ENCODE measurements at regions not wholly inside any gene's neighbourhood (a gene's known extent, or its start where the extent isn't known, plus 50 kb on each side); places are given as distances from the start of the nearest gene placed in this dataset.

DNA sequence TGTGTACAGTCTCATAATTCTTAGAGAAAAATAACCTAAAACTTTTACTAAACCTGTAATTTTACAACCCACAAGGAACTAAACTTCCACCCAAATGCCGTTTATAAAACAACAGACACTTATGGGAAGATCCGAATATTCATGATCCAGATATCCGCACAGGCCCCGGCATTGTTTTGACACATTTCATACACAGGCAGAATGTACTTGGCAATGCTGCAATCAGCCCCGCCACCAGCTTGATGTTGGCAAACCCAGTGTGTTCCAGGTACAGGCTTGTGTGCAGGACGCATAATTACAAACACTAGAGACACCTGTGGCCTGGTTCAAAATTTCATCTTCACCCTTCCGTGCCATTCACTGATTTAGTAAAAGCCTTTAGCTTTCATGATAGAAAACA, 393.0 kb upstream of the SALL3 start:
- H3K27me3 ChIP-seq (ENCODE audit: control insufficient read depth, insufficient read depth, low read length), result no peaks in the 10 kb centered on the region
- no peak overlapping the region for H3K4me3 ChIP-seq (ENCODE audit: low read depth, low read length)
- no peak for DNase-seq (ENCODE audit: low read depth)
- TF ChIP-seq, protein P1, sequence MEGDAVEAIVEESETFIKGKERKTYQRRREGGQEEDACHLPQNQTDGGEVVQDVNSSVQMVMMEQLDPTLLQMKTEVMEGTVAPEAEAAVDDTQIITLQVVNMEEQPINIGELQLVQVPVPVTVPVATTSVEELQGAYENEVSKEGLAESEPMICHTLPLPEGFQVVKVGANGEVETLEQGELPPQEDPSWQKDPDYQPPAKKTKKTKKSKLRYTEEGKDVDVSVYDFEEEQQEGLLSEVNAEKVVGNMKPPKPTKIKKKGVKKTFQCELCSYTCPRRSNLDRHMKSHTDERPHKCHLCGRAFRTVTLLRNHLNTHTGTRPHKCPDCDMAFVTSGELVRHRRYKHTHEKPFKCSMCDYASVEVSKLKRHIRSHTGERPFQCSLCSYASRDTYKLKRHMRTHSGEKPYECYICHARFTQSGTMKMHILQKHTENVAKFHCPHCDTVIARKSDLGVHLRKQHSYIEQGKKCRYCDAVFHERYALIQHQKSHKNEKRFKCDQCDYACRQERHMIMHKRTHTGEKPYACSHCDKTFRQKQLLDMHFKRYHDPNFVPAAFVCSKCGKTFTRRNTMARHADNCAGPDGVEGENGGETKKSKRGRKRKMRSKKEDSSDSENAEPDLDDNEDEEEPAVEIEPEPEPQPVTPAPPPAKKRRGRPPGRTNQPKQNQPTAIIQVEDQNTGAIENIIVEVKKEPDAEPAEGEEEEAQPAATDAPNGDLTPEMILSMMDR (IDR thresholded peaks at IDR 0.05; ENCODE audit: insufficient read depth, low read depth, low read length), result no peak
- no peaks in the 10 kb centered on the region for H3K36me3 ChIP-seq (ENCODE audit: control insufficient read depth, insufficient read depth, low read length)
- POLR2A ChIA-PET, result no interaction called here
- CTCF ChIA-PET, result no interaction called here

GRCh38 chr18:78587096-78587495, 392.5 kb upstream of the SALL3 start:
- TF ChIP-seq, protein P1 (IDR thresholded peaks at IDR 0.05; ENCODE audit: insufficient read depth, low read depth, low read length), result no peak
- no peaks in the 10 kb centered on the region for H3K36me3 ChIP-seq (ENCODE audit: control insufficient read depth, insufficient read depth, low read length)
- no peak overlapping the region for H3K4me3 ChIP-seq (ENCODE audit: low read depth, low read length)
- ChIA-PET CTCF (no interaction called here), POLR2A (no interaction called here)
- DNase-seq (ENCODE audit: low read depth), result no peak
- H3K27me3 ChIP-seq (ENCODE audit: control insufficient read depth, insufficient read depth, low read length), result no peaks in the 10 kb centered on the region

DNA sequence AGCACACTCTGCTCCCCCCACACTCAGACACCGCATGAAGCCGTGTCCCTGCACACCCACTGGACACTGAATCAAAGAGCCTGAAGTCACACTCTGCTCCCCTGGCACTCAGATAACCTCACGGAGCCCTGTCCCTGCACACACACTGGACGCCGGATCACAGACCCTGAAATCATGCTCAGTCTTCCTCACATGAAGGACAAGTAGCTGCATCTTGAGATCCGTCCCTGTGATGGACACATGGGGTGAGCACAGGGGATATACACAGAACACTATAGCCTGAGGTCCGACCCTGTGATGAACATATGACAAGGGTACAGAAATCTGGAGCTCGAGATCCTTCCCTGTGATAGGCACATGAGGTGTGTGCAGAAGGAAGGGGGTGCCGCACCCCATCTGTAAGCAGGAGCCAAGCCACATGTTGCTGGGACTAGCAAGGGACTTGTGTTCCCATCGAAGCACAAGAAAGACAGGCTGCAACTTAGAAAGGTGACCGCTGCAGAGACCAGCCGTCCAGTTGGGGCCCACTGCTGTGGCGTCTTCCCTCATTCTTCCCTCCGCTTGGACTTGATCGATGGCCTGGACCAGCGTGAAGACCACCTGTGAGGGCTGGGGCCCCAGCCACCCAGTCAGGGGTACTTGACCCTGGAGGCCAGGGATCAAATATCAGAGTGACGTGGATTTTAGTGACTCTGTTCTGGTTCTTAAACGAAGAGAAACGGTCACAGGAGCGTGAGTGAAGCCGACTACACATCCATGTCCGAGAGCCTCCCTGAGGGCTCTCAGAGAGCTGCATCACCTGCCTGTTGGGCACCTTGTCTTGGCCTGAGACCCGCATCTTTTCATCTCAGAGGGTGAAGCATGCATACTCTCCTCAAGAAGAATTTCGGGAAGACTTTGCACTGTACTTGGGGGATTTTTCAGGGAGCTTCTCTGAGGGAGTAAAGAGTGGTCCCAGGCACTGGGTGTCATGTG, 391.7 kb upstream of the SALL3 start:
- POLR2A ChIA-PET, result no interaction called here
- CTCF ChIA-PET, result no interaction called here
- TF ChIP-seq, protein P1 (IDR thresholded peaks at IDR 0.05; ENCODE audit: insufficient read depth, low read depth, low read length), result no peak
- Histone ChIP-seq H3K36me3 (ENCODE audit: control insufficient read depth, insufficient read depth, low read length) (no peaks in the 10 kb centered on the region), H3K27me3 (ENCODE audit: control insufficient read depth, insufficient read depth, low read length) (no peaks in the 10 kb centered on the region), H3K4me3 (ENCODE audit: low read depth, low read length) (no peak overlapping the region)
- DNase-seq (ENCODE audit: low read depth), result no peak

DNA sequence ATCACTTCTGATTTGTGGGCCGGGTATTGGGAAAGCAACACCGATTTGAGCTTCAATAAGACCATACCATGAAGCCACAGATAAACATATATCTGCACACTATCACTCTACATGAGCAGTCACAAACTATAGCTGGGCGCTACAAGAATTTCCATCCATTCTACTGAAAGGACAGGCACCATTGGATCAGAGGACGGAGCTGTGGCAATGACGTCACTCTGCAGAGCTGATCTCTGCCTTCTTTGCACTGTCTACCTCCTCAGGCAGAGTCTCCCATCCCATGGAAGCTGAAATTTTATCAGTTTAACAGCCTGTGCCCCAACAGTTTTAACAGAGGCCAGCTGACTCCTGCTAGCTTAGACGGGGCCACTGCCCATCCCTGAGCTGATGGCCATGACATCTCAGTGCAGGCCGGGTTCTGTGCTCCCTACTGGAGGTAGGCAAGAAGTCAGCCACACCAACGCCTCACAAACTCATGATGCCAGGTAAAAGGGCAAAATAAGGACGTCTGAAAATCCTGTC, 389.6 kb upstream of the SALL3 start:
- no peak for DNase-seq (ENCODE audit: low read depth)
- ChIA-PET POLR2A (no interaction called here), CTCF (interaction anchor here (0.6 kb wide), 1 partner anchor 1455 kb away, joined by 7 read pairs; no protein-coding TSS in a partner anchor)
- TF ChIP-seq, protein P1 (IDR thresholded peaks at IDR 0.05; ENCODE audit: insufficient read depth, low read depth, low read length), result no peak
- H3K27me3 ChIP-seq (ENCODE audit: control insufficient read depth, insufficient read depth, low read length), result no peaks in the 10 kb centered on the region
- H3K36me3 ChIP-seq (ENCODE audit: control insufficient read depth, insufficient read depth, low read length), result no peaks in the 10 kb centered on the region
- H3K4me3 ChIP-seq (ENCODE audit: low read depth, low read length), result no peak overlapping the region

DNA sequence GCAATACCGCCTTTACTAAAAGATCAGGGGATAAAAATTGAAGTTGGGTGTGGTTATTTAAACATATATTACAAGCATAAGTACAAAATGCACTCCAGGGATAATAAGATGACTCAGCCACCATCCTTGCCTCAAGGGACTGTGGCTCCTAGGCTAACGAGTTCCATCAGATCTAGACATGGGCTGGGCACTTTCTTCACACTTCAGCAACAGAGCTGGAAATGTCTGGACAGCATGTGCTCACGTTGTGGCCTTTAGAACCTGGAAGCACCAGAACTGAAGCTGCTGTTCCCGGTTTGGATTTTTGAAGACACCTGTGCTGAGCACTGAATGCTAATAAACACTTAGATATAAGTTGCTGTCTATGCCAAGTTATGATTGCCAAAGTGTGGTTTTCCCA, 384.2 kb upstream of the SALL3 start:
- DNase-seq (ENCODE audit: low read depth), result no peak
- Histone ChIP-seq H3K4me3 (ENCODE audit: low read depth, low read length) (no peak overlapping the region), H3K27me3 (ENCODE audit: control insufficient read depth, insufficient read depth, low read length) (no peaks in the 10 kb centered on the region), H3K36me3 (ENCODE audit: control insufficient read depth, insufficient read depth, low read length) (no peaks in the 10 kb centered on the region)
- ChIA-PET POLR2A (no interaction called here), CTCF (no interaction called here)
- TF ChIP-seq, protein P1 (IDR thresholded peaks at IDR 0.05; ENCODE audit: insufficient read depth, low read depth, low read length), result no peak
